ENCODE measurements at regions not wholly inside any gene's neighbourhood (a gene's known extent, or its start where the extent isn't known, plus 50 kb on each side); places are given as distances from the start of the nearest gene placed in this dataset.

- Histone ChIP-seq H3F3A (ENCODE audit: insufficient read depth, low read length, poor library complexity, severe bottlenecking) (no peaks in the 10 kb centered on the region), H3K4me3 (ENCODE audit: low read length) (no peak overlapping the region), H3K27ac (ENCODE audit: low read length) (no peak overlapping the region), H4K20me1 (ENCODE audit: insufficient read depth) (no peaks in the 10 kb centered on the region), H3K27me3 (ENCODE audit: insufficient read depth, low read depth, low read length) (no peaks in the 10 kb centered on the region), H3K9me3 (ENCODE audit: low read length) (no peaks in the 10 kb centered on the region), H3K9ac (ENCODE audit: low read length) (no peak overlapping the region), H3K9me2 (ENCODE audit: insufficient read depth, low read length) (no peaks in the 10 kb centered on the region), H3K4me2 (ENCODE audit: low read length) (no peak overlapping the region), H2AFZ (ENCODE audit: low read depth, low read length) (no peak overlapping the region), H3K36me3 (ENCODE audit: insufficient read depth, low read length) (no peaks in the 10 kb centered on the region), H3K79me2 (replicated peaks; ENCODE audit: insufficient read depth, low read length) (no peaks in the 10 kb centered on the region)
- TF ChIP-seq TAF1 (IDR thresholded peaks at IDR 0.05; ENCODE audit: low read depth) (no peak), REST (IDR thresholded peaks at IDR 0.05; ENCODE audit: borderline replicate concordance) (no peak), EP300 (conservative IDR thresholded peaks at IDR 0.05; ENCODE audit: poor library complexity, severe bottlenecking) (no peak), EZH2 (IDR thresholded peaks at IDR 0.05; ENCODE audit: borderline replicate concordance, insufficient read depth, low read length, poor library complexity, severe bottlenecking) (no peak), MXI1 (conservative IDR thresholded peaks at IDR 0.05; ENCODE audit: poor library complexity, severe bottlenecking) (no peak), RAD21 (conservative IDR thresholded peaks at IDR 0.05) (no peak), CTCF (IDR thresholded peaks at IDR 0.05; ENCODE audit: poor library complexity, severe bottlenecking) (no peak), SMC3 (conservative IDR thresholded peaks at IDR 0.05; ENCODE audit: poor library complexity) (no peak), POLR2AphosphoS5 (IDR thresholded peaks at IDR 0.05) (no peak)
These were observed 95.4 kb downstream of the HIF1AN start for GRCh38 chr10:100631192-100631591.

- no peak overlapping the region for H3K27ac ChIP-seq (ENCODE audit: low read length)
- H3K9ac ChIP-seq (ENCODE audit: low read length) = no peak overlapping the region
- no peak overlapping the region for H3K4me2 ChIP-seq (ENCODE audit: low read length)
- H3K9me3 ChIP-seq (ENCODE audit: low read length) = no peaks in the 10 kb centered on the region
- no peak overlapping the region for H2AFZ ChIP-seq (ENCODE audit: low read depth, low read length)
- no peaks in the 10 kb centered on the region for H3K36me3 ChIP-seq (ENCODE audit: insufficient read depth, low read length)
- no peaks in the 10 kb centered on the region for H3F3A ChIP-seq (ENCODE audit: insufficient read depth, low read length, poor library complexity, severe bottlenecking)
- no peaks in the 10 kb centered on the region for H3K9me2 ChIP-seq (ENCODE audit: insufficient read depth, low read length)
- H3K79me2 ChIP-seq (replicated peaks; ENCODE audit: insufficient read depth, low read length) = no peaks in the 10 kb centered on the region
- no peak for TF ChIP-seq EZH2 (IDR thresholded peaks at IDR 0.05; ENCODE audit: borderline replicate concordance, insufficient read depth, low read length, poor library complexity, severe bottlenecking)
- H4K20me1 ChIP-seq (ENCODE audit: insufficient read depth) = no peaks in the 10 kb centered on the region
- no peak overlapping the region for H3K4me3 ChIP-seq (ENCODE audit: low read length)
- no peaks in the 10 kb centered on the region for H3K27me3 ChIP-seq (ENCODE audit: insufficient read depth, low read depth, low read length)
These were observed 96.3 kb downstream of the HIF1AN start for GRCh38 chr10:100632027-100632426.

- no peak overlapping the region for H3K9ac ChIP-seq (ENCODE audit: low read length)
- H3K36me3 ChIP-seq (ENCODE audit: insufficient read depth, low read length) = no peaks in the 10 kb centered on the region
- H3K27me3 ChIP-seq (ENCODE audit: insufficient read depth, low read depth, low read length) = no peaks in the 10 kb centered on the region
- H3K9me3 ChIP-seq (ENCODE audit: low read length) = no peaks in the 10 kb centered on the region
- no peak overlapping the region for H2AFZ ChIP-seq (ENCODE audit: low read depth, low read length)
- H3F3A ChIP-seq (ENCODE audit: insufficient read depth, low read length, poor library complexity, severe bottlenecking) = no peaks in the 10 kb centered on the region
- H3K79me2 ChIP-seq (replicated peaks; ENCODE audit: insufficient read depth, low read length) = no peaks in the 10 kb centered on the region
- no peaks in the 10 kb centered on the region for H4K20me1 ChIP-seq (ENCODE audit: insufficient read depth)
- no peak overlapping the region for H3K4me2 ChIP-seq (ENCODE audit: low read length)
- H3K4me3 ChIP-seq (ENCODE audit: low read length) = no peak overlapping the region
- H3K27ac ChIP-seq (ENCODE audit: low read length) = no peak overlapping the region
- TF ChIP-seq EP300 (conservative IDR thresholded peaks at IDR 0.05; ENCODE audit: poor library complexity, severe bottlenecking) (no peak), REST (IDR thresholded peaks at IDR 0.05; ENCODE audit: borderline replicate concordance) (no peak), MXI1 (conservative IDR thresholded peaks at IDR 0.05; ENCODE audit: poor library complexity, severe bottlenecking) (no peak), TAF1 (IDR thresholded peaks at IDR 0.05; ENCODE audit: low read depth) (no peak), EZH2 (IDR thresholded peaks at IDR 0.05; ENCODE audit: borderline replicate concordance, insufficient read depth, low read length, poor library complexity, severe bottlenecking) (no peak), RAD21 (conservative IDR thresholded peaks at IDR 0.05) (no peak), CTCF (IDR thresholded peaks at IDR 0.05; ENCODE audit: poor library complexity, severe bottlenecking) (no peak), POLR2AphosphoS5 (IDR thresholded peaks at IDR 0.05) (no peak), SMC3 (conservative IDR thresholded peaks at IDR 0.05; ENCODE audit: poor library complexity) (no peak)
- H3K9me2 ChIP-seq (ENCODE audit: insufficient read depth, low read length) = no peaks in the 10 kb centered on the region
These were observed 98.3 kb downstream of the HIF1AN start for GRCh38 chr10:100634034-100634433.

Data from neural cell (in vitro differentiated cells).